ENCODE measurements at regions not wholly inside any gene's neighbourhood (a gene's known extent, or its start where the extent isn't known, plus 50 kb on each side); places are given as distances from the start of the nearest gene placed in this dataset.

DNA sequence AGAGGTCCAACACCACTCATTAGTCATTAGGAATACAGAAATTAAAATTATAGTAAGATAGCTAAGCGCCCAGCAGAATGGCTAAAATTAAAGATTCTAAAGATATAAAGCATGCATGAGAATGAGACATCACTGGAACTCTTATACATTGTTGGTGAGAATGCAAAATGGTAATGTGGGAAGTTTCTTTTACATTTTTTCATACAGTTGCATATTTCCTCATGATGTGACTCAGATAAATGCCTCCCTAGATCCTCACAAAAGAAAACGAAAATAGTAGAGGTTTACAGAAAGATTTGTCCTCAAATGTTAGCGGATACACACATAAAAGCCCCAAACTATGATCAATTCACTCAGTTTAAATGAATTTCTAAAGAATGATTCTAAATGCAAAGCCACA is 633.7 kb upstream of the GJE1 start:
- in situ Hi-C loops (cut with HindIII; ENCODE audit: low pct_ligation_motif_present, low pct_unique_long_range_greater_than_20kb, low sequenced_read_pairs), result no loop called here
- no peak for DNase-seq

DNA sequence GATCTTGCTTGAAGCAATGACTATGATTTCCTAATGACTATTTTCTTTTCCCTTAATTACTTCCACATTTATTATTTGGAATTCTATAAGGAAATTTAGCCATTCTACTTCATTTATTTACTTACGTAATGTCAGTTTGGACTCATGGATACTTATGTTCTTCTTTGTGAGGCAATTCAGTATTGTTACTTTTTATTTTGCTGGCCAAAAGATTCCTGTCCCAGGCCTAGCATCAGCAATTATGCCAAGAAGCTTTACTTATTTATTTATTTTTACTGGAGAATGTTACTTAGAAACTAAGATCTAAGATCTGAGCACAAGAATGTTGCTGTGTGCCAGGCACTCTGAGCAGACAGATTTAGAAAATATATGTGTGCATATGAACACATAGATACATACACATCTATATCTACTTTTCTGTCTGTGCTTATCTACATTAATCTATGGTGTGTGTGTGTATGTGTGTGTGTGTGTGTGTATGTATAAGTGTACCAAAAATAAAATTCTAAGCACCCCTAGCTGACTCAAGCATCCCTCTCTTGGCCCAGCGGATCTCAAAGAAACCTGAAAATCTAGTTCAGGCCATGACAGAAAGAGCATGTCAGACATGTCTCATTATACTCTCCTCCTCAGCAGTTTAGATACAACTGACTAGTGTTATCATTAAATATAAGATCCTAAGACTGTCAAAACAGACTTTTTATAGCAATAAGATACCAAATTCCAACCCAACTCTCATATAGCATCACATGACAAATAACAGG is 640.0 kb upstream of the GJE1 start:
- no peak for DNase-seq
- in situ Hi-C loops (cut with HindIII; ENCODE audit: low pct_ligation_motif_present, low pct_unique_long_range_greater_than_20kb, low sequenced_read_pairs), result no loop called here

DNA sequence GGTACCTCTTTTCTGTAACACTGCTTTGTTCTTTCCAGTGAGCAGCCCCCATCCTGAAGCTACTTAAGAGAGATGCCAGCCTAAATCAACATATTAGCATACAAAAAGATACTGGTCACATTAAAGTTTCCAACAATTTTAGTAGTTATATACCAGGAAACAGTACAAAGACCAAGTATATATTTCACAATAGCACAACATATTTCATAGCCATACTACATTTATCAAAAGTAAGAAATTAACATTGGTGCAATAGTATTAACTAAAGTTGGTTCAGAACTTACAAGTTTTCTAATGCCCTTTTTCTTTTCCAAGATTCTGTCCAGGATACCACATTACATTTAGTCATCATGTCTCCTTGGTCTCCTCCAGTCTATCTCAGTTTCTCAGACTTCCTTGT is 641.0 kb upstream of the GJE1 start:
- no peak for DNase-seq
- in situ Hi-C loops (cut with HindIII; ENCODE audit: low pct_ligation_motif_present, low pct_unique_long_range_greater_than_20kb, low sequenced_read_pairs), result no loop called here

GRCh38 chr6:141490982-141491381 is 641.7 kb upstream of the GJE1 start:
- in situ Hi-C loops (cut with HindIII; ENCODE audit: low pct_ligation_motif_present, low pct_unique_long_range_greater_than_20kb, low sequenced_read_pairs), result no loop called here
- no peak for DNase-seq

DNA sequence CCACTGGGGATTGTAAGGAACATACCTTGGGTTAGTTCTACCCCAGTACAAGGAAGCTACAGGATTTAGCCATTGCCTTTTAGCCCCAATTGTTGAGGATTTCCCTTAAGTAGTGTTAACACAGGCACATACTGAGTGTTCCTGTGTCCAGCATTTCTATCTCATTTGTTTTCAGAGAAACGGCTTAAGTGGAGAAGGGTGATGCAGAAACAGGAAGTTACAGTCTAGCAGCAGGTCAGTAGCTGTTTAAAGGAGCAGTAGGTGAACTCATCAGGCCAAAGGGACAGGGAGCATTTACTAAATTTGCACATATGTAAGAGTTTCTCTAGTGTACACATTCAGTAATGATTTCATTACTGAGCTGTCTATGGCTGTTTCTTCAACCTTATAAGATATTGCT is 644.2 kb upstream of the GJE1 start:
- no peak for DNase-seq
- in situ Hi-C loops (cut with HindIII; ENCODE audit: low pct_ligation_motif_present, low pct_unique_long_range_greater_than_20kb, low sequenced_read_pairs), result no loop called here

DNA sequence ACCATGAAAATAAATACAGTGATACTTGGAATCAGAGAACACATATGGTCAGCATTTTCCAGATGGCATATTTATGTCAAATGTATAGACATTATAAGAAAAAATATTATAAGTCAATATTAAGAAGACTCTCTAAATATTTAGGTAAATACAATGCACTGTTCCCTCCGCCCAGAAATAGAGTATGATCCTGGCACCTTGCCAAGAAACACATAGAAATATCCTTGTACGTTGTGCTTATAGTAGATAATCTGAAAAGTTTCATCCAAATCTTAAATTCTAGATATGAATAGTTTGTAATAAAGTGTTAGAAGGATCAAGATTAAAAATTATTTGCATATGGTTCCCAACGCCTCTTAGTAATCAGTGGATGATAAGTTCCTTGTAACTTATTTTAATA is 645.8 kb upstream of the GJE1 start:
- no peak for DNase-seq
- in situ Hi-C loops (cut with HindIII; ENCODE audit: low pct_ligation_motif_present, low pct_unique_long_range_greater_than_20kb, low sequenced_read_pairs), result no loop called here

DNA sequence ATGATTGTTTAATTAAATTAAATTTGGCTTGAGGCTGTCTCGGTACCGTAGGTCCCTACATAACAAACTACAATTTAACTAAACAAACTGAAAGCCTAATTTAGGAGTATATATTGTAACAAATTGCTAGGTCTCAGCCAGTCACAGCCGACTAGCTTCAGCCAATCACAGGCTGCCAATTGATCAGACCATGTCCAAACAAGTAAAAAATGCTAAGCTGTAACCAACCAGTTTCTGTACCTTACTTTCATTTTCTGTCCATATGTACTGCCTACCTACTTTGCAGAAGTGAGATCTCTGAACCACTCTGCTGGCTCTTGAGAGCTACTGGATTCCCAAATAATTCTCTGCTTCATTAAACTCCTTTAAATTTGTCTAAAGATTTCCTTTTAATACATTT is 648.0 kb upstream of the GJE1 start:
- DNase-seq, result peak; percentile 36
- in situ Hi-C loops (cut with HindIII; ENCODE audit: low pct_ligation_motif_present, low pct_unique_long_range_greater_than_20kb, low sequenced_read_pairs), result no loop called here

GRCh38 chr6:141483598-141484061 is 649.1 kb upstream of the GJE1 start:
- DNase-seq, result peak; percentile 68
- in situ Hi-C loops (cut with HindIII; ENCODE audit: low pct_ligation_motif_present, low pct_unique_long_range_greater_than_20kb, low sequenced_read_pairs), result no loop called here

DNA sequence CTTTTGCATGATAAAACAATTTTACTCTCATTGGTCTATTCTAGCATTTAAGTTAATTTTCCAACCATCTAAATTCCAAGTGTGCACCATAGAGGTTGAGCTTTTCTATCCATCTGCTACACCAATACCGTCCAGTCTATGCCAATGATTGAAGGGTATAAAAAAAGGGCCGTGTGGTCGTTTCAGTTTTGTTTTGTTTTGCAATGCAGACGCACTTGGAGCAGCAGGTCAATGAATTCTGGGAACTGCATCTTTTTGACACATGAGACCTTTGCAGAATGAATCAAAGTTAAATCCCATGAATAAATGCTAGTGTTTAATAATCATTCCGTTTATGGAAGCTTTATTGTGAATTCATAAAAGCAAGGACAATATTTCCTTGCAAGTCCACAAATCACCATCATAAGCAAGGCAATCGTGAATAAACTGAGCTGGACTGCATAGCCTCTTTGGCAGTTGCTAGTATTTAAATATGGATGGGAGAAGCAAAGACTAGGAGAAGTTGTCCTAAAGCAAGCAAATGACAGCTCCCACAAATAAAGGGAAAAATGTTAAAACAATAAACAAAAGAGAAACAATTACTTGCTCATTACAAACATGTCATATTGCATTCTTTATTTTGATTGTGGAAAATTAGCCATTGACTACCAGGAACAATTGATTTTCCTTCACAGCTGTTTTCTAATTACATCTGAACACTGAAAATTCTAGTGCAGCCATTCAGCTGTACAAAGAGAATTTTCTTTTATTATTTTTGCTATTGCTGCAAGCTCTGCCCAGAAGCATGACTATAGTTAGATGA is 649.7 kb upstream of the GJE1 start:
- in situ Hi-C loops (cut with HindIII; ENCODE audit: low pct_ligation_motif_present, low pct_unique_long_range_greater_than_20kb, low sequenced_read_pairs), result no loop called here
- DNase-seq, result peak; percentile 52

- in situ Hi-C loops (cut with HindIII; ENCODE audit: low pct_ligation_motif_present, low pct_unique_long_range_greater_than_20kb, low sequenced_read_pairs), result no loop called here
- no peak for DNase-seq
These were observed 657.5 kb upstream of the GJE1 start for GRCh38 chr6:141475259-141475658.

DNA sequence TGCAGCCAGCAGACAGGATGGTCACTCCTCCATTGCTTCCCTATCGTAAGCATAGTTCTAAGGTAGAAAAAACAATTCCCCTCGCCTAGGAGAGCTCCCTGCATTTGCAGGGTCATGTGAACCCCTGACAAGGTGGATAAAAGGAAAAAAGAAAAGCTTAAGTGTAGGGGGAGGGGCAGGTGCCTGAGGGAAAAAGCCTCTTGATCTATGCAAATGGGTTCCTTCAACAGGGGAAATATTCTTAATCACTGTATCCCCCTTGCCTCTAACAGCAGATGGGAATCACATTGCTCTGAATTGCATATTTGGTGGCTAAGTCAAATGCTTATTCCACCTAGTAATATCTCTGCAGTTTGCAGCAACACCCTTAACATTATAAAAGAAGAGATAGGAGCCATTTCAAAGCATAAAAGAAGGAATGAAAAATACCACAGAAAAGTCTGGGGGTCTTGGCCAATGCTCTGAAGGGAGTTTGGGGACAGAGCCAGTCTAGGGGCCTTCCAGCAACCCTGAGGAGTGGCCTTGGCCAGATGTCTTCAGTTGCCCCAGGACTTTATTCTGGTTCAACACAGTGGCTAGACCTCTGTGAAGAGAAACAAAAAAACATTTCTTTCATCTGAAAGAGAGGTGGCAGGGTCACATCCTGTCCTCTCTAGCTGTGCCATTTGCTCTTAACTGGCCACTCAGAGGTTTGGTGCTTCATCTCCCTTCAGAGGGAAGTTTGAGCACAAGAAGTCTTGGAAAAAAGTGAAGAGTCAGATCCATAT is 660.4 kb upstream of the GJE1 start:
- no peak for DNase-seq
- in situ Hi-C loops (cut with HindIII; ENCODE audit: low pct_ligation_motif_present, low pct_unique_long_range_greater_than_20kb, low sequenced_read_pairs), result no loop called here

GRCh38 chr6:141470810-141471209 is 661.9 kb upstream of the GJE1 start:
- DNase-seq, result no peak
- in situ Hi-C loops (cut with HindIII; ENCODE audit: low pct_ligation_motif_present, low pct_unique_long_range_greater_than_20kb, low sequenced_read_pairs), result no loop called here

DNA sequence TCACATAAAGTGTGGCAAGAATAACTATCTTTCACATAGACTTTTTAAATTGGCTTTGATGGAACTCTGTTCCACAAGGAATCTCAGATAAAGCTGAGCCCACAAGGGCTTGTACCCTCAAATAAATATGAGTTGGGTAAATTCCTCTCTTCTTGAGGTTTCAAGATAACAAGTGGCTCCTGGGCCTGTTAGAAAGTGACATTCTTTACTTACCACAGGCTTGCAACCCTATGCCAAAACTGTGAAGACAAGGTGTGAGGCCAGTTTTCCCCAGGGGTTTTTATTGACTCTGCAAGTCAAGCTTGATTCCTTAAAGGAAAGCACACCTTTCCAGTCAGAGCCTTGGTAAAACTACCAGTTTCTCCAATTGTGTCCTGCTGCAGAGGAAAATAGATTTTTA is 664.8 kb upstream of the GJE1 start:
- in situ Hi-C loops (cut with HindIII; ENCODE audit: low pct_ligation_motif_present, low pct_unique_long_range_greater_than_20kb, low sequenced_read_pairs), result no loop called here
- DNase-seq, result no peak

GRCh38 chr6:141467041-141467440 is 665.7 kb upstream of the GJE1 start:
- in situ Hi-C loops (cut with HindIII; ENCODE audit: low pct_ligation_motif_present, low pct_unique_long_range_greater_than_20kb, low sequenced_read_pairs), result no loop called here
- no peak for DNase-seq

GRCh38 chr6:141464896-141465295 is 667.8 kb upstream of the GJE1 start:
- in situ Hi-C loops (cut with HindIII; ENCODE audit: low pct_ligation_motif_present, low pct_unique_long_range_greater_than_20kb, low sequenced_read_pairs), result no loop called here
- DNase-seq, result no peak

GRCh38 chr6:141464490-141464889 is 668.2 kb upstream of the GJE1 start:
- DNase-seq, result peak; percentile 60
- in situ Hi-C loops (cut with HindIII; ENCODE audit: low pct_ligation_motif_present, low pct_unique_long_range_greater_than_20kb, low sequenced_read_pairs), result no loop called here

GRCh38 chr6:141463237-141463977 is 669.3 kb upstream of the GJE1 start:
- peak; percentile 63 for DNase-seq

GRCh38 chr6:141460743-141461484 is 671.8 kb upstream of the GJE1 start:
- in situ Hi-C loops (cut with HindIII; ENCODE audit: low pct_ligation_motif_present, low pct_unique_long_range_greater_than_20kb, low sequenced_read_pairs), result no loop called here
- DNase-seq, result no peak

More at GRCh38 chr6:141463237-141463977, 669.3 kb upstream of the GJE1 start:
- in situ Hi-C loops (cut with HindIII; ENCODE audit: low pct_ligation_motif_present, low pct_unique_long_range_greater_than_20kb, low sequenced_read_pairs), result no loop called here

All from ACHN (cell line).